Esophagus (tissue), 2 donors: ENCODE measurements at regions not wholly inside any gene's neighbourhood (a gene's known extent, or its start where the extent isn't known, plus 50 kb on each side); places are given as distances from the start of the nearest gene placed in this dataset.

Experiments
- H3K27ac ChIP-seq, 2 donors: one replicate each; pipeline ENCODE4 v1.5.1; 2013; ENCODE audit warnings: low read depth in 2 of 2, mild to moderate bottlenecking in 2 of 2, inconsistent platforms in 1 of 2, low read length in 1 of 2, moderate library complexity in 1 of 2
- H3K27me3 ChIP-seq, 2 donors: one replicate each; pipeline ENCODE4 v1.6.1; 2013; ENCODE audit warnings: low read length in 2 of 2, control low read depth in 1 of 2, mild to moderate bottlenecking in 1 of 2; ENCODE audit not compliant: insufficient read depth in 2 of 2, control insufficient read depth in 1 of 2
- H3K36me3 ChIP-seq, 2 donors: one replicate each; pipeline ENCODE4 v1.6.1; 2013; ENCODE audit warnings: low read length in 1 of 2; ENCODE audit not compliant: control insufficient read depth in 2 of 2, insufficient read depth in 2 of 2
- H3K4me1 ChIP-seq, 2 donors: one replicate each; pipeline ENCODE4 v1.6.1; 2013; ENCODE audit warnings: low read length in 1 of 2; ENCODE audit not compliant: control insufficient read depth in 2 of 2, insufficient read depth in 2 of 2
- H3K4me3 ChIP-seq, 2 donors: one replicate each; pipeline ENCODE4 v1.5.1; 2013; ENCODE audit warnings: low read length in 2 of 2, mild to moderate bottlenecking in 2 of 2, low read depth in 1 of 2, moderate library complexity in 1 of 2
- H3K9me3 ChIP-seq, 2 donors: one replicate each; pipeline ENCODE4 v1.6.1; 2013; ENCODE audit warnings: mild to moderate bottlenecking in 2 of 2, low read depth in 1 of 2, low read length in 1 of 2, moderate library complexity in 1 of 2; ENCODE audit not compliant: control insufficient read depth in 2 of 2, insufficient read depth in 1 of 2
- WGBS, 2 donors: extraction: QIAGEN DNeasy Blood & Tissue Kit; methylation state at CpG; one replicate each; pipeline ENCODE4 v1.1.7; 2013; 5-methylcytosine and 5-hydroxymethylcytosine counted together
- donor health status: healthy with polysubstance abuse.
- donor health status: Bipolar disorder and iron deficiency.

- H3K27ac ChIP-seq = no peak overlapping the region
- WGBS, 2 donors = 77 to 82% methylated on average over 2 of the region's 2 CpGs
- no peaks in the 10 kb centered on the region for H3K27me3 ChIP-seq
- H3K4me3 ChIP-seq = no peak overlapping the region
- no peaks in the 10 kb centered on the region for H3K36me3 ChIP-seq
- no peaks in the 10 kb centered on the region for H3K9me3 ChIP-seq
- H3K4me1 ChIP-seq = no peaks in the 10 kb centered on the region
Observed at GRCh38 chr13:70612881-70613280, 504.6 kb upstream of the KLHL1 start.

- Histone ChIP-seq H3K4me1 (no peaks in the 10 kb centered on the region), H3K36me3 (no peaks in the 10 kb centered on the region), H3K4me3 (no peak overlapping the region), H3K27me3 (no peaks in the 10 kb centered on the region), H3K9me3 (no peaks in the 10 kb centered on the region), H3K27ac (no peak overlapping the region)
- 34 to 41% methylated on average over 4 of the region's 4 CpGs for WGBS, 2 donors
Observed at GRCh38 chr13:70604448-70604847, 496.2 kb upstream of the KLHL1 start.

GRCh38 chr13:70593716-70594115 is 485.5 kb upstream of the KLHL1 start:
- Histone ChIP-seq H3K4me3 (no peak overlapping the region), H3K27me3 (no peaks in the 10 kb centered on the region), H3K27ac (no peak overlapping the region), H3K9me3 (no peaks in the 10 kb centered on the region), H3K36me3 (no peaks in the 10 kb centered on the region), H3K4me1 (no peaks in the 10 kb centered on the region)
- 46 to 48% methylated on average over 3 of the region's 3 CpGs for WGBS, 2 donors

- Histone ChIP-seq H3K27ac (no peak overlapping the region), H3K4me1 (no peaks in the 10 kb centered on the region), H3K4me3 (no peak overlapping the region), H3K9me3 (no peaks in the 10 kb centered on the region), H3K27me3 (no peaks in the 10 kb centered on the region), H3K36me3 (no peaks in the 10 kb centered on the region)
- 91 to 92% methylated on average over 4 of the region's 4 CpGs for WGBS, 2 donors
Observed at GRCh38 chr13:70585109-70585508, 476.9 kb upstream of the KLHL1 start.

GRCh38 chr13:70580825-70581224 is 472.6 kb upstream of the KLHL1 start:
- Histone ChIP-seq H3K4me3 (no peak overlapping the region), H3K27me3 (no peaks in the 10 kb centered on the region)

GRCh38 chr13:70579941-70580340 is 471.7 kb upstream of the KLHL1 start:
- WGBS, 2 donors = 67 to 76% methylated on average over 3 of the region's 3 CpGs
- no peak overlapping the region for H3K4me3 ChIP-seq
- H3K4me1 ChIP-seq = no peaks in the 10 kb centered on the region
- no peaks in the 10 kb centered on the region for H3K27me3 ChIP-seq
- H3K9me3 ChIP-seq = no peaks in the 10 kb centered on the region
- H3K27ac ChIP-seq = no peak overlapping the region
- no peaks in the 10 kb centered on the region for H3K36me3 ChIP-seq

More at GRCh38 chr13:70580825-70581224, 472.6 kb upstream of the KLHL1 start:
- Histone ChIP-seq H3K4me1 (no peaks in the 10 kb centered on the region), H3K36me3 (no peaks in the 10 kb centered on the region), H3K27ac (no peak overlapping the region), H3K9me3 (no peaks in the 10 kb centered on the region)

- H3K4me1 ChIP-seq = no peaks in the 10 kb centered on the region
- no peaks in the 10 kb centered on the region for H3K9me3 ChIP-seq
- no peak overlapping the region for H3K27ac ChIP-seq
- no peaks in the 10 kb centered on the region for H3K36me3 ChIP-seq
- no peak overlapping the region for H3K4me3 ChIP-seq
- 83 to 86% methylated on average over 3 of the region's 3 CpGs for WGBS, 2 donors
- no peaks in the 10 kb centered on the region for H3K27me3 ChIP-seq
Observed at GRCh38 chr13:70571221-70571620, 463.0 kb upstream of the KLHL1 start.

GRCh38 chr13:70568571-70568970 is 460.3 kb upstream of the KLHL1 start:
- Histone ChIP-seq H3K9me3 (no peaks in the 10 kb centered on the region), H3K4me3 (no peak overlapping the region), H3K4me1 (no peaks in the 10 kb centered on the region), H3K27me3 (no peaks in the 10 kb centered on the region), H3K36me3 (no peaks in the 10 kb centered on the region), H3K27ac (no peak overlapping the region)
- 91 to 92% methylated on average over 1 of the region's 1 CpG for WGBS, 2 donors

- H3K4me3 ChIP-seq = no peak overlapping the region
- no peaks in the 10 kb centered on the region for H3K36me3 ChIP-seq
- no peak overlapping the region for H3K27ac ChIP-seq
- no peaks in the 10 kb centered on the region for H3K9me3 ChIP-seq
- H3K27me3 ChIP-seq = no peaks in the 10 kb centered on the region
- no peaks in the 10 kb centered on the region for H3K4me1 ChIP-seq
- 73 to 80% methylated on average over 2 of the region's 2 CpGs for WGBS, 2 donors
Observed at GRCh38 chr13:70544706-70545105, 436.5 kb upstream of the KLHL1 start.

- H3K4me1 ChIP-seq = no peaks in the 10 kb centered on the region
- no peaks in the 10 kb centered on the region for H3K27me3 ChIP-seq
- H3K4me3 ChIP-seq = no peak overlapping the region
- H3K27ac ChIP-seq = no peak overlapping the region
- 68 to 77% methylated on average over 4 of the region's 4 CpGs for WGBS, 2 donors
- H3K9me3 ChIP-seq = no peaks in the 10 kb centered on the region
- no peaks in the 10 kb centered on the region for H3K36me3 ChIP-seq
Observed at GRCh38 chr13:70541451-70541850, 433.2 kb upstream of the KLHL1 start.
